WTC11 (cell line): ENCODE measurements at regions not wholly inside any gene's neighbourhood (a gene's known extent, or its start where the extent isn't known, plus 50 kb on each side); places are given as distances from the start of the nearest gene placed in this dataset.

Experiments used
- ATAC-seq: fragments of 200-7000 bp; cut with Tn5 transposase; 2 replicates; pipeline ENCODE4 v1.10.0; 2021; ENCODE audit warnings: mild to moderate bottlenecking, moderate library complexity
- CTCF ChIA-PET: fragments of 300-600 bp; sonication (Branson Sonifier 250); formaldehyde crosslinking; loops from one replicate; lab custom pipeline; 2021; ENCODE audit warnings: antibody characterized with exemption; lab: Charles Lee
- POLR2A ChIA-PET: fragments of 350-600 bp; sonication (Branson Sonifier 250); formaldehyde crosslinking; loops from one replicate; lab custom pipeline; 2021; ENCODE audit warnings: antibody characterized with exemption; lab: Charles Lee
- DNase-seq: peaks from one replicate; pipeline ENCODE4 v3.0.0; 2021; ENCODE audit warnings: low spot score
- H3K27ac Mint-ChIP-seq: 2 replicates; pipeline ENCODE4 v1.8.0; 2021; ENCODE audit warnings: mixed read lengths
- H3K27me3 Mint-ChIP-seq: 2 replicates; pipeline ENCODE4 v1.8.0; 2021; ENCODE audit warnings: low read depth, mild to moderate bottlenecking, moderate library complexity, mixed read lengths
- H3K36me3 Mint-ChIP-seq: 2 replicates; pipeline ENCODE4 v1.8.0; 2021; ENCODE audit warnings: mixed read lengths
- H3K4me1 Mint-ChIP-seq: 2 replicates; pipeline ENCODE4 v1.8.0; 2022; ENCODE audit warnings: mixed read lengths
- H3K4me3 Mint-ChIP-seq: 2 replicates; pipeline ENCODE4 v1.8.0; 2021; ENCODE audit warnings: mild to moderate bottlenecking, moderate library complexity, mixed read lengths
- H3K9me3 Mint-ChIP-seq: 2 replicates; pipeline ENCODE4 v1.8.0; 2021; ENCODE audit warnings: mixed read lengths
- ARID4B ChIP-seq: sonication (generic); formaldehyde crosslinking; IDR thresholded peaks from 2 replicates; pipeline ENCODE4 v1.8.0; 2023; ENCODE audit warnings: missing genetic modification reagents, mild to moderate bottlenecking, borderline replicate concordance
- ESRRA ChIP-seq: sonication (generic); formaldehyde crosslinking; IDR thresholded peaks from 2 replicates; pipeline ENCODE4 v1.8.1; 2022; ENCODE audit warnings: mild to moderate bottlenecking, missing genetic modification reagents, borderline replicate concordance
- GABPB1 ChIP-seq: sonication (generic); formaldehyde crosslinking; IDR thresholded peaks from 2 replicates; pipeline ENCODE4 v1.8.1; 2023; ENCODE audit warnings: mild to moderate bottlenecking, missing genetic modification reagents
- HMGA2 ChIP-seq: fragments of 250-450 bp; sonication (Bioruptor Pico); IDR thresholded peaks from 2 replicates; pipeline ENCODE4 v1.4.0; 2021; ENCODE audit warnings: mild to moderate bottlenecking, moderate library complexity
- JUN ChIP-seq: sonication (generic); formaldehyde crosslinking; IDR thresholded peaks from 2 replicates; pipeline ENCODE4 v1.8.0; 2023; ENCODE audit warnings: mild to moderate bottlenecking, missing genetic modification reagents
- NFYB ChIP-seq: sonication (generic); formaldehyde crosslinking; conservative IDR thresholded peaks from 2 replicates; pipeline ENCODE4 v1.8.0; 2022; ENCODE audit warnings: low read depth, missing genetic modification reagents
- SMAD4 ChIP-seq: sonication (generic); formaldehyde crosslinking; IDR thresholded peaks from 2 replicates; pipeline ENCODE4 v1.8.0; 2022; ENCODE audit warnings: mild to moderate bottlenecking, missing genetic modification reagents
- USF2 ChIP-seq: sonication (generic); formaldehyde crosslinking; IDR thresholded peaks from 2 replicates; pipeline ENCODE4 v1.8.1; 2023; ENCODE audit warnings: mild to moderate bottlenecking, missing genetic modification reagents, moderate library complexity
- ZNF121 ChIP-seq: sonication (generic); formaldehyde crosslinking; IDR thresholded peaks from 2 replicates; pipeline ENCODE4 v1.8.0; 2023; ENCODE audit warnings: missing genetic modification reagents
- ZNF317 ChIP-seq: sonication (generic); formaldehyde crosslinking; IDR thresholded peaks from 2 replicates; pipeline ENCODE4 v1.8.1; 2023; ENCODE audit warnings: low read depth, mild to moderate bottlenecking, moderate library complexity, missing genetic modification reagents, borderline replicate concordance
- ZNF512 ChIP-seq: sonication (generic); formaldehyde crosslinking; IDR thresholded peaks from 2 replicates; pipeline ENCODE4 v1.8.1; 2022; ENCODE audit warnings: missing genetic modification reagents, borderline replicate concordance
- TF ChIP-seq, protein P1 (sequence below): sonication (generic); formaldehyde crosslinking; IDR thresholded peaks from 2 replicates; pipeline ENCODE4 v1.8.0; 2022; ENCODE audit warnings: mild to moderate bottlenecking, missing genetic modification reagents
- TF ChIP-seq, protein P2 (sequence below): sonication (generic); formaldehyde crosslinking; IDR thresholded peaks from 2 replicates; pipeline ENCODE4 v1.8.1; 2023; ENCODE audit warnings: mild to moderate bottlenecking, missing genetic modification reagents
- TF ChIP-seq, protein P3 (sequence below): fragments of 250-450 bp; sonication (Bioruptor Pico); conservative IDR thresholded peaks from 2 replicates; pipeline ENCODE4 v1.9.0; 2021; ENCODE audit warnings: mild to moderate bottlenecking
- TF ChIP-seq, protein P4 (sequence below): fragments of 250-450 bp; sonication (Bioruptor Pico); IDR thresholded peaks from 2 replicates; pipeline ENCODE4 v1.9.0; 2021; ENCODE audit warnings: mild to moderate bottlenecking, borderline replicate concordance
- TF ChIP-seq, protein P5 (sequence below): sonication (generic); formaldehyde crosslinking; conservative IDR thresholded peaks from 2 replicates; pipeline ENCODE4 v1.8.1; 2022; ENCODE audit warnings: mild to moderate bottlenecking, missing genetic modification reagents
- TF ChIP-seq, protein P6 (sequence below): sonication (generic); formaldehyde crosslinking; IDR thresholded peaks from 2 replicates; pipeline ENCODE4 v1.8.1; 2023; ENCODE audit warnings: mild to moderate bottlenecking, missing genetic modification reagents, moderate library complexity

DNA sequence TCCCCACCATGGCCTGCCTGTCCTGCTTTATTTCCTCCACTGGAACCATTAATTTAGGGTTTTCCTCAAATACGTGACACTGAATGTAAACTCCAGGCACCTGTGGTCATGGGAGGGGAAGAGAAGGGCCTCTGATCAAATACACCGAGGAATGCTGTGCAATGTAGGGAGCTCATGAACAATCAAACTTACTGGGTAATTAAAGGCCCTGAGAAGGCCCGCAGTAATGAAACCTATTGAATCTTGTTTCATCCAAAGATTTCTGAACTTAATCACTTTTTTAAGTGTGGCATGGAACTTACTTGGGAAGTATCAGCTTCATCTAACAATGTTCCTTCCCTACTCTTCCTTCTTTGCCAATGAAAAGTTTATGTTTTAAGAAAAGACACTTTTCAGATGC, 299.8 kb downstream of the MIAT start:
- no peaks in the 10 kb centered on the region for H3K36me3 Mint-ChIP-seq
- TF ChIP-seq ZNF317 = no peak
- TF ChIP-seq NFYB (CRISPR knock-in tag) = no peak
- TF ChIP-seq, protein P1, sequence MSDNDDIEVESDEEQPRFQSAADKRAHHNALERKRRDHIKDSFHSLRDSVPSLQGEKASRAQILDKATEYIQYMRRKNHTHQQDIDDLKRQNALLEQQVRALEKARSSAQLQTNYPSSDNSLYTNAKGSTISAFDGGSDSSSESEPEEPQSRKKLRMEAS (CRISPR knock-in tag) = no peak
- no peak for TF ChIP-seq SMAD4
- TF ChIP-seq, protein P2, sequence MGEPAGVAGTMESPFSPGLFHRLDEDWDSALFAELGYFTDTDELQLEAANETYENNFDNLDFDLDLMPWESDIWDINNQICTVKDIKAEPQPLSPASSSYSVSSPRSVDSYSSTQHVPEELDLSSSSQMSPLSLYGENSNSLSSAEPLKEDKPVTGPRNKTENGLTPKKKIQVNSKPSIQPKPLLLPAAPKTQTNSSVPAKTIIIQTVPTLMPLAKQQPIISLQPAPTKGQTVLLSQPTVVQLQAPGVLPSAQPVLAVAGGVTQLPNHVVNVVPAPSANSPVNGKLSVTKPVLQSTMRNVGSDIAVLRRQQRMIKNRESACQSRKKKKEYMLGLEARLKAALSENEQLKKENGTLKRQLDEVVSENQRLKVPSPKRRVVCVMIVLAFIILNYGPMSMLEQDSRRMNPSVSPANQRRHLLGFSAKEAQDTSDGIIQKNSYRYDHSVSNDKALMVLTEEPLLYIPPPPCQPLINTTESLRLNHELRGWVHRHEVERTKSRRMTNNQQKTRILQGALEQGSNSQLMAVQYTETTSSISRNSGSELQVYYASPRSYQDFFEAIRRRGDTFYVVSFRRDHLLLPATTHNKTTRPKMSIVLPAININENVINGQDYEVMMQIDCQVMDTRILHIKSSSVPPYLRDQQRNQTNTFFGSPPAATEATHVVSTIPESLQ (CRISPR knock-in tag) = no peak
- no peak for TF ChIP-seq USF2 (CRISPR knock-in tag)
- no peak for TF ChIP-seq GABPB1 (CRISPR knock-in tag)
- TF ChIP-seq, protein P3, sequence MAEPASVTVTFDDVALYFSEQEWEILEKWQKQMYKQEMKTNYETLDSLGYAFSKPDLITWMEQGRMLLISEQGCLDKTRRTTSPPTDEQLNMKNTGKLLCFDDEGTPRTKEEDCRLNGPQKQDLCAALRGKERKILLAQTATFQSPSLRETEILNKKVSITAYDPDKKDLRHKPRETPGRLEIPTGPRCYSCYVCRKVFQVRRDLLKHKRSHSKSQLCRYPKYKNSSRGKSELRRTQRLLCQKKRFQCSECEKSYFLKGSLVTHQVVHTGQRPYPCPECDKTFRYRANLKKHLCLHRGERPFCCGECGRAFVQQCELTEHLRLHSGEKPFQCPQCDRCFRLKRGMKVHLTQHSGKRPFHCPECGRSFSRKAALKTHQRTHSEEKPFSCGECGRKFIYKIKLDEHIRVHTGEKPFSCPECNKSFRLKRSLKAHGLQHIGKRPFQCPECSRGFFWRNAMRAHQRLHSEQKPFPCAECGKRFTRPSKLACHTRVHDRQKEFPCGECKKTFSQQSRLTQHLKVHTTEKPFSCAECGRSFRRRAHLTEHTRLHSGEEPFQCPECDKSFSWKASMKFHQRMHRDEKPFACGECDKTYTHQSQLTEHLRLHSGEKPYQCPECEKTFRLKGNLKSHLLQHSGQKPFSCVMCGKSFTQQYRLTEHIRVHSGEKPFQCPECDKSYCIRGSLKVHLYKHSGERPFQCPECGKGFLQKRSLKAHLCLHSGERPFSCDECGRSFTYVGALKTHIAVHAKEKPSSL (CRISPR knock-in tag) = no peak
- TF ChIP-seq, protein P4, sequence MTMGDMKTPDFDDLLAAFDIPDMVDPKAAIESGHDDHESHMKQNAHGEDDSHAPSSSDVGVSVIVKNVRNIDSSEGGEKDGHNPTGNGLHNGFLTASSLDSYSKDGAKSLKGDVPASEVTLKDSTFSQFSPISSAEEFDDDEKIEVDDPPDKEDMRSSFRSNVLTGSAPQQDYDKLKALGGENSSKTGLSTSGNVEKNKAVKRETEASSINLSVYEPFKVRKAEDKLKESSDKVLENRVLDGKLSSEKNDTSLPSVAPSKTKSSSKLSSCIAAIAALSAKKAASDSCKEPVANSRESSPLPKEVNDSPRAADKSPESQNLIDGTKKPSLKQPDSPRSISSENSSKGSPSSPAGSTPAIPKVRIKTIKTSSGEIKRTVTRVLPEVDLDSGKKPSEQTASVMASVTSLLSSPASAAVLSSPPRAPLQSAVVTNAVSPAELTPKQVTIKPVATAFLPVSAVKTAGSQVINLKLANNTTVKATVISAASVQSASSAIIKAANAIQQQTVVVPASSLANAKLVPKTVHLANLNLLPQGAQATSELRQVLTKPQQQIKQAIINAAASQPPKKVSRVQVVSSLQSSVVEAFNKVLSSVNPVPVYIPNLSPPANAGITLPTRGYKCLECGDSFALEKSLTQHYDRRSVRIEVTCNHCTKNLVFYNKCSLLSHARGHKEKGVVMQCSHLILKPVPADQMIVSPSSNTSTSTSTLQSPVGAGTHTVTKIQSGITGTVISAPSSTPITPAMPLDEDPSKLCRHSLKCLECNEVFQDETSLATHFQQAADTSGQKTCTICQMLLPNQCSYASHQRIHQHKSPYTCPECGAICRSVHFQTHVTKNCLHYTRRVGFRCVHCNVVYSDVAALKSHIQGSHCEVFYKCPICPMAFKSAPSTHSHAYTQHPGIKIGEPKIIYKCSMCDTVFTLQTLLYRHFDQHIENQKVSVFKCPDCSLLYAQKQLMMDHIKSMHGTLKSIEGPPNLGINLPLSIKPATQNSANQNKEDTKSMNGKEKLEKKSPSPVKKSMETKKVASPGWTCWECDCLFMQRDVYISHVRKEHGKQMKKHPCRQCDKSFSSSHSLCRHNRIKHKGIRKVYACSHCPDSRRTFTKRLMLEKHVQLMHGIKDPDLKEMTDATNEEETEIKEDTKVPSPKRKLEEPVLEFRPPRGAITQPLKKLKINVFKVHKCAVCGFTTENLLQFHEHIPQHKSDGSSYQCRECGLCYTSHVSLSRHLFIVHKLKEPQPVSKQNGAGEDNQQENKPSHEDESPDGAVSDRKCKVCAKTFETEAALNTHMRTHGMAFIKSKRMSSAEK = no peak
- no peak for TF ChIP-seq HMGA2 (CRISPR knock-in tag)
- TF ChIP-seq ZNF121 (CRISPR knock-in tag) = no peak
- TF ChIP-seq, protein P5, sequence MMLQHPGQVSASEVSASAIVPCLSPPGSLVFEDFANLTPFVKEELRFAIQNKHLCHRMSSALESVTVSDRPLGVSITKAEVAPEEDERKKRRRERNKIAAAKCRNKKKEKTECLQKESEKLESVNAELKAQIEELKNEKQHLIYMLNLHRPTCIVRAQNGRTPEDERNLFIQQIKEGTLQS = no peak
- TF ChIP-seq ESRRA (CRISPR knock-in tag) = no peak
- TF ChIP-seq, protein P6, sequence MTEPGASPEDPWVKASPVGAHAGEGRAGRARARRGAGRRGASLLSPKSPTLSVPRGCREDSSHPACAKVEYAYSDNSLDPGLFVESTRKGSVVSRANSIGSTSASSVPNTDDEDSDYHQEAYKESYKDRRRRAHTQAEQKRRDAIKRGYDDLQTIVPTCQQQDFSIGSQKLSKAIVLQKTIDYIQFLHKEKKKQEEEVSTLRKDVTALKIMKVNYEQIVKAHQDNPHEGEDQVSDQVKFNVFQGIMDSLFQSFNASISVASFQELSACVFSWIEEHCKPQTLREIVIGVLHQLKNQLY (CRISPR knock-in tag) = no peak
- no peak for TF ChIP-seq ZNF512
- TF ChIP-seq JUN (CRISPR knock-in tag) = no peak
- no peak for TF ChIP-seq ARID4B (CRISPR knock-in tag)
- TF ChIP-seq, all 79 proteins: peak for 0
- Mint-ChIP-seq H3K4me3 (no peak overlapping the region), H3K27me3 (peaks cover 41% of the 10 kb centered on the region), H3K27ac (no peak overlapping the region), H3K4me1 (peaks cover 57% of the 10 kb centered on the region), H3K9me3 (no peaks in the 10 kb centered on the region)
- no peak for DNase-seq
- CTCF ChIA-PET = no interaction called here
- POLR2A ChIA-PET = no interaction called here
- no peak for ATAC-seq
